HepG2 (cell line): ENCODE measurements at regions not wholly inside any gene's neighbourhood (a gene's known extent, or its start where the extent isn't known, plus 50 kb on each side); places are given as distances from the start of the nearest gene placed in this dataset.

Experiments used
- ATAC-seq: fragments of 200-7000 bp; cut with Tn5 transposase; 3 replicates; pipeline ENCODE4 v1.9.1; 2020; ENCODE audit warnings: mild to moderate bottlenecking, moderate library complexity
- BruUV-seq: library from RNA; stranded (reverse); fragments of 400-500 nt; replicated peaks from 2 replicates; lab custom pipeline; 2021; lab: Mats Ljungman, UMichigan
- CTCF ChIA-PET: fragments of 300-600 bp; formaldehyde crosslinking; extraction: SDS; loops from one replicate; lab custom pipeline; 2021; ENCODE audit warnings: low total read pairs, inconsistent platforms, low intra/inter-chr PET ratio; lab: Yijun Ruan, JAX
- POLR2A ChIA-PET: fragments of 350-600 bp; sonication (Branson Sonifier 250); formaldehyde crosslinking; loops from one replicate; lab custom pipeline; 2020; ENCODE audit warnings: antibody characterized with exemption, inconsistent platforms; lab: Yijun Ruan, JAX
- DNase-seq: peaks from one replicate; pipeline ENCODE4 v3.0.0-alpha.2; 2015; ENCODE audit warnings: low spot score
- FAIRE-seq: peaks from 3 replicates; lab custom pipeline; 2011; peaks lifted over from hg19 to GRCh38; lab: Jason Lieb, UNC
- H2AFZ ChIP-seq: one replicate; pipeline ENCODE4 v1.6.1; 2011; ENCODE audit warnings: low read length, inconsistent platforms
- H3K27ac ChIP-seq: fragments of 300-600 bp; 3 replicates; pipeline ENCODE4 v1.8.0; 2011; ENCODE audit warnings: mixed run types, mild to moderate bottlenecking, mixed read lengths, low read length, inconsistent platforms; ENCODE audit not compliant: insufficient read depth; ENCODE audit errors: extremely low read length
- H3K27me3 ChIP-seq, 2 experiments: fragments of 200-600 bp in 1 of 2; 2 replicates in 1 of 2; 3 replicates in 1 of 2; pipeline versions ENCODE4 v1.6.0 to v1.8.0; 2011; ENCODE audit warnings: low read length in 2 of 2, mild to moderate bottlenecking in 2 of 2, moderate library complexity in 2 of 2, inconsistent platforms in 1 of 2; ENCODE audit not compliant: insufficient read depth in 2 of 2, control insufficient read depth in 1 of 2
- H3K36me3 ChIP-seq, 2 experiments: fragments of 200-600 bp in 1 of 2; replicated peaks in 1 of 2; 2 replicates in 1 of 2; 3 replicates in 1 of 2; pipeline versions ENCODE4 v1.5.1 to v1.8.0; 2011; ENCODE audit warnings: low read length in 2 of 2, inconsistent platforms in 1 of 2; ENCODE audit not compliant: insufficient read depth in 2 of 2, control insufficient read depth in 1 of 2
- H3K4me1 ChIP-seq: 2 replicates; pipeline ENCODE4 v1.5.1; 2012; ENCODE audit warnings: low read length, inconsistent platforms; ENCODE audit not compliant: insufficient read depth
- H3K4me2 ChIP-seq: 2 replicates; pipeline ENCODE4 v1.6.0; 2011; ENCODE audit warnings: low read depth, low read length, inconsistent platforms
- H3K4me3 ChIP-seq, 3 experiments: fragments of 200-600 bp in 1 of 3; sonication (generic), shearing (Covaris generic) in 1 of 3; replicated peaks in 1 of 3; 2 replicates each; pipeline ENCODE4 v1.5.1; 2011 to 2016; ENCODE audit warnings: low read length in 3 of 3, inconsistent platforms in 2 of 3, low read depth in 2 of 3, mild to moderate bottlenecking in 2 of 3, control low read depth in 1 of 3, mixed read lengths in 1 of 3; ENCODE audit not compliant: insufficient read depth in 1 of 3
- H3K79me2 ChIP-seq: one replicate; pipeline ENCODE4 v1.6.1; 2011; ENCODE audit warnings: low read length, inconsistent platforms; ENCODE audit not compliant: insufficient read depth
- H3K9ac ChIP-seq: 2 replicates; pipeline ENCODE4 v1.6.0; 2011; ENCODE audit warnings: mild to moderate bottlenecking, low read depth, low read length, inconsistent platforms; ENCODE audit not compliant: insufficient read depth
- H3K9me3 ChIP-seq: 2 replicates; pipeline ENCODE4 v1.5.1; 2012; ENCODE audit warnings: mild to moderate bottlenecking, low read length
- H4K20me1 ChIP-seq: 2 replicates; pipeline ENCODE4 v1.6.0; 2011; ENCODE audit warnings: inconsistent platforms, mild to moderate bottlenecking, low read length, moderate library complexity; ENCODE audit not compliant: insufficient read depth
- CENPT ChIP-seq: sonication (generic); formaldehyde crosslinking; IDR thresholded peaks from 2 replicates; pipeline ENCODE4 v1.8.0; 2022; ENCODE audit warnings: low read depth, mild to moderate bottlenecking, moderate library complexity, missing genetic modification reagents
- RAD51 ChIP-seq: fragments of 450-650 bp; IDR thresholded peaks from 2 replicates; pipeline ENCODE4 v1.6.1; 2016; ENCODE audit warnings: borderline replicate concordance
- ZNF101 ChIP-seq: sonication (generic); formaldehyde crosslinking; IDR thresholded peaks from 2 replicates; pipeline ENCODE4 v1.4.0; 2020; ENCODE audit warnings: mild to moderate bottlenecking, low read depth, missing genetic modification reagents, borderline replicate concordance
- ZNF335 ChIP-seq: sonication (generic); formaldehyde crosslinking; IDR thresholded peaks from 2 replicates; pipeline ENCODE4 v1.4.0; 2020; ENCODE audit warnings: missing genetic modification reagents
- ZNF432 ChIP-seq: sonication (generic); formaldehyde crosslinking; IDR thresholded peaks from 2 replicates; pipeline ENCODE4 v1.5.0; 2020; ENCODE audit warnings: missing genetic modification reagents, mild to moderate bottlenecking, borderline replicate concordance
- ZNF75D ChIP-seq: sonication (generic); formaldehyde crosslinking; IDR thresholded peaks from 2 replicates; pipeline ENCODE4 v1.8.1; 2023; ENCODE audit warnings: missing genetic modification reagents, mild to moderate bottlenecking, borderline replicate concordance
- WGBS: methylation state at CpG from one replicate; pipeline ENCODE4 v1.1.6; 2017; ENCODE audit warnings: low lambda C conversion rate; 5-methylcytosine and 5-hydroxymethylcytosine counted together
- in situ Hi-C: cut with HindIII; loops from 2 replicates; pipeline ENCODE4 v1.10.0; 2017; ENCODE audit warnings: low pct_unique_long_range_greater_than_20kb; ENCODE audit not compliant: extremely low pct_ligation_motif_present
- intact Hi-C: fragments of 100-400 bp; cut with micrococcal nuclease; formaldehyde crosslinking; loops from one replicate; pipeline ENCODE4 v1.10.0; 2022; ENCODE audit not compliant: unreplicated experiment
- TF ChIP-seq, protein P1 (sequence below): IDR thresholded peaks from 2 replicates; pipeline ENCODE4 v1.6.1; 2016
- TF ChIP-seq, protein P2 (sequence below): sonication (generic); formaldehyde crosslinking; IDR thresholded peaks from 2 replicates; pipeline ENCODE4 v1.8.0; 2022; ENCODE audit warnings: mild to moderate bottlenecking, missing genetic modification reagents; ENCODE audit not compliant: insufficient replicate concordance

DNA sequence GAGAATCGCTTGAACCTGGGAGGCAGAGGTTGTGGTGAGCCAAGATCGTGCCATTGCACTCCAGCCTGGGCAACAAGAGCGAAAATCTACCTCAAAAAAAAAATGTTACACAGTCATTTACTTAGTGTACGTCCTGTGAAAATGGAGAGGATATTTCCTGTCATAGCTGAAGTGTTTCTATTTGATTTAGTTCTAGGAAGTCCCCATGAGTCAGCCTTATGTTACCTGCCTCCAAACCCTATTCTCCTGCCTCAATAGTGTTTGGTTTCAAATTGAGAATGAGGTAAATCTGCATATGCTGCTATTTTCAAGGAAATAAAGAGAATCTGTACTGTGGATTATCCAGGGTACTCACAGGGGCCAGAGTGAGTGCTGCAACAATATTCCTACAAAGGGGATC, 1284.5 kb upstream of the AUTS2 start:
- Histone ChIP-seq H3K4me3 (no peak overlapping the region), H3K4me2 (no peak overlapping the region), H3K36me3 (no peaks in the 10 kb centered on the region), H3K9ac (no peak overlapping the region), H3K9me3 (peaks cover 14% of the 10 kb centered on the region), H3K27ac (no peak overlapping the region), H3K79me2 (no peaks in the 10 kb centered on the region), H3K4me1 (no peaks in the 10 kb centered on the region), H2AFZ (no peak overlapping the region), H3K27me3 (no peaks in the 10 kb centered on the region), H4K20me1 (no peaks in the 10 kb centered on the region)
- in situ Hi-C loops = no loop called here
- FAIRE-seq (no peak), ATAC-seq (no peak), DNase-seq (no peak)
- TF ChIP-seq, protein P1, sequence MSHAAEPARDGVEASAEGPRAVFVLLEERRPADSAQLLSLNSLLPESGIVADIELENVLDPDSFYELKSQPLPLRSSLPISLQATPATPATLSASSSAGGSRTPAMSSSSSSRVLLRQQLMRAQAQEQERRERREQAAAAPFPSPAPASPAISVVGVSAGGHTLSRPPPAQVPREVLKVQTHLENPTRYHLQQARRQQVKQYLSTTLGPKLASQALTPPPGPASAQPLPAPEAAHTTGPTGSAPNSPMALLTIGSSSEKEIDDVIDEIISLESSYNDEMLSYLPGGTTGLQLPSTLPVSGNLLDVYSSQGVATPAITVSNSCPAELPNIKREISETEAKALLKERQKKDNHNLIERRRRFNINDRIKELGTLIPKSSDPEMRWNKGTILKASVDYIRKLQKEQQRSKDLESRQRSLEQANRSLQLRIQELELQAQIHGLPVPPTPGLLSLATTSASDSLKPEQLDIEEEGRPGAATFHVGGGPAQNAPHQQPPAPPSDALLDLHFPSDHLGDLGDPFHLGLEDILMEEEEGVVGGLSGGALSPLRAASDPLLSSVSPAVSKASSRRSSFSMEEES (CRISPR knock-in tag) = no peak
- no peak for TF ChIP-seq ZNF335 (CRISPR knock-in tag)
- TF ChIP-seq ZNF75D = no peak
- no peak for TF ChIP-seq ZNF432 (CRISPR knock-in tag)
- TF ChIP-seq ZNF101 (CRISPR knock-in tag) = no peak
- no peak for TF ChIP-seq CENPT (CRISPR knock-in tag)
- TF ChIP-seq, protein P2, sequence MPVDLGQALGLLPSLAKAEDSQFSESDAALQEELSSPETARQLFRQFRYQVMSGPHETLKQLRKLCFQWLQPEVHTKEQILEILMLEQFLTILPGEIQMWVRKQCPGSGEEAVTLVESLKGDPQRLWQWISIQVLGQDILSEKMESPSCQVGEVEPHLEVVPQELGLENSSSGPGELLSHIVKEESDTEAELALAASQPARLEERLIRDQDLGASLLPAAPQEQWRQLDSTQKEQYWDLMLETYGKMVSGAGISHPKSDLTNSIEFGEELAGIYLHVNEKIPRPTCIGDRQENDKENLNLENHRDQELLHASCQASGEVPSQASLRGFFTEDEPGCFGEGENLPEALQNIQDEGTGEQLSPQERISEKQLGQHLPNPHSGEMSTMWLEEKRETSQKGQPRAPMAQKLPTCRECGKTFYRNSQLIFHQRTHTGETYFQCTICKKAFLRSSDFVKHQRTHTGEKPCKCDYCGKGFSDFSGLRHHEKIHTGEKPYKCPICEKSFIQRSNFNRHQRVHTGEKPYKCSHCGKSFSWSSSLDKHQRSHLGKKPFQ (CRISPR knock-in tag) = no peak
- no peak for TF ChIP-seq RAD51
- BruUV-seq = no TSS peak
- CTCF ChIA-PET = no interaction called here
- WGBS = 0% methylated on average over 4 of the region's 4 CpGs
- intact Hi-C loops = no loop called here
- POLR2A ChIA-PET = no interaction called here
